K562 (cell line): ENCODE measurements at regions not wholly inside any gene's neighbourhood (a gene's known extent, or its start where the extent isn't known, plus 50 kb on each side); places are given as distances from the start of the nearest gene placed in this dataset.
A peak's percentile ranks its signal among the peaks of the same experiment; 100 is the strongest.

Experiments
- ATAC-seq: fragments of 200-7000 bp; cut with Tn5 transposase; 3 replicates; pipeline ENCODE4 v1.9.1; 2020; ENCODE audit warnings: moderate library complexity
- BruUV-seq: library from RNA; stranded (reverse); fragments of 400-500 nt; replicated peaks from 2 replicates; lab custom pipeline; 2021; lab: Mats Ljungman, UMichigan
- CTCF ChIA-PET: fragments of 300-600 bp; formaldehyde crosslinking; extraction: SDS; loops from one replicate; lab custom pipeline; 2021; ENCODE audit warnings: low intra/inter-chr PET ratio; lab: Yijun Ruan, JAX
- POLR2A ChIA-PET: fragments of 300-600, 350-650 bp; sonication (Branson Sonifier 250); formaldehyde crosslinking; extraction: SDS; loops from one replicate; lab custom pipeline; 2021; ENCODE audit warnings: antibody characterized with exemption, inconsistent platforms; lab: Yijun Ruan, JAX
- DNase-seq, 4 experiments: peaks; one replicate each; pipeline versions ENCODE4 v3.0.0 to v3.0.0-alpha.2; 2011 to 2018; ENCODE audit warnings: low spot score in 3 of 4, mixed read lengths in 3 of 4; ENCODE audit errors: extremely low read depth in 1 of 4
- FAIRE-seq: peaks from 2 replicates; lab custom pipeline; 2011; peaks lifted over from hg19 to GRCh38; lab: Jason Lieb, UNC
- H2AFZ ChIP-seq: 2 replicates; pipeline ENCODE4 v1.6.0; 2011; ENCODE audit warnings: low read depth, low read length, control low read depth, inconsistent platforms
- H3K27ac ChIP-seq: fragments of 200-600 bp; 3 replicates; pipeline ENCODE4 v1.8.0; 2011; ENCODE audit warnings: low read depth, mild to moderate bottlenecking, control low read depth, inconsistent platforms, low read length, moderate library complexity, mixed read lengths; ENCODE audit errors: extremely low read depth
- H3K27me3 ChIP-seq, 2 experiments: fragments of 300-600 bp in 1 of 2; 2 replicates in 1 of 2; 3 replicates in 1 of 2; pipeline versions ENCODE4 v1.6.0 to v1.8.0; 2011; ENCODE audit warnings: inconsistent platforms in 2 of 2, low read length in 2 of 2, mild to moderate bottlenecking in 1 of 2, mixed read lengths in 1 of 2, moderate library complexity in 1 of 2; ENCODE audit not compliant: control insufficient read depth in 2 of 2, insufficient read depth in 2 of 2
- H3K36me3 ChIP-seq: fragments of 300-600 bp; 3 replicates; pipeline ENCODE4 v1.8.0; 2011; ENCODE audit warnings: mild to moderate bottlenecking, low read length, inconsistent platforms; ENCODE audit not compliant: control insufficient read depth, insufficient read depth
- H3K4me1 ChIP-seq, 2 experiments: fragments of 200-600 bp in 1 of 2; replicated peaks in 1 of 2; 2 replicates in 1 of 2; 3 replicates in 1 of 2; pipeline versions ENCODE4 v1.5.1 to v1.8.0; 2011; ENCODE audit warnings: inconsistent platforms in 2 of 2, low read length in 2 of 2, mild to moderate bottlenecking in 1 of 2, mixed read lengths in 1 of 2, moderate library complexity in 1 of 2; ENCODE audit not compliant: control insufficient read depth in 2 of 2, insufficient read depth in 2 of 2
- H3K4me2 ChIP-seq: 2 replicates; pipeline ENCODE4 v1.6.1; 2011; ENCODE audit warnings: low read length, control low read depth, inconsistent platforms, mixed read lengths; ENCODE audit not compliant: insufficient read depth
- H3K4me3 ChIP-seq: fragments of 200-600 bp; sonication (generic), shearing (Covaris generic); 2 replicates; pipeline ENCODE4 v1.5.1; 2016; ENCODE audit warnings: control low read depth, inconsistent platforms
- H3K79me2 ChIP-seq: fragments of 200-600 bp; 3 replicates; pipeline ENCODE4 v1.8.0; 2011; ENCODE audit warnings: low read length, inconsistent platforms; ENCODE audit not compliant: control insufficient read depth, insufficient read depth
- H3K9ac ChIP-seq, 2 experiments: 2 replicates each; pipeline versions ENCODE4 v1.6.0 to v1.6.1; 2011; ENCODE audit warnings: low read depth in 2 of 2, low read length in 2 of 2, control low read depth in 1 of 2, inconsistent platforms in 1 of 2, mild to moderate bottlenecking in 1 of 2, mixed read lengths in 1 of 2; ENCODE audit not compliant: insufficient read depth in 1 of 2
- H3K9me1 ChIP-seq: one replicate; pipeline ENCODE4 v1.6.0; 2011; ENCODE audit warnings: inconsistent platforms, mild to moderate bottlenecking, low read length, moderate library complexity; ENCODE audit not compliant: control insufficient read depth, insufficient read depth
- H3K9me3 ChIP-seq: replicated peaks from 2 replicates; pipeline ENCODE4 v1.5.1; 2011; ENCODE audit warnings: low read depth, low read length, inconsistent platforms; ENCODE audit not compliant: control insufficient read depth, insufficient read depth
- H4K20me1 ChIP-seq: replicated peaks from 2 replicates; pipeline ENCODE4 v1.6.1; 2011; ENCODE audit warnings: low read length, inconsistent platforms, mixed read lengths; ENCODE audit not compliant: control insufficient read depth, insufficient read depth
- ARID1B ChIP-seq: fragments of 450-650 bp; IDR thresholded peaks from 2 replicates; pipeline ENCODE4 v1.6.1; 2016; ENCODE audit warnings: antibody characterized with exemption, mild to moderate bottlenecking, inconsistent platforms
- CEBPB ChIP-seq: fragments of 450-650 bp; IDR thresholded peaks from 2 replicates; pipeline ENCODE4 v1.6.1; 2016; ENCODE audit warnings: missing genetic modification characterization, missing compliant biosample characterization
- CEBPG ChIP-seq, 3 experiments: fragments of 200-800 bp in 1 of 3; sonication (Bioruptor generic) in 1 of 3; sonication (generic) in 1 of 3; formaldehyde crosslinking in 1 of 3; IDR thresholded peaks in 2 of 3; conservative IDR thresholded peaks in 1 of 3; 2 replicates each; pipeline versions ENCODE4 v1.6.1 to v1.8.0; 2016 to 2022; ENCODE audit warnings: missing compliant biosample characterization in 2 of 3, missing genetic modification characterization in 2 of 3, mild to moderate bottlenecking in 1 of 3, missing genetic modification reagents in 1 of 3
- KAT8 ChIP-seq: fragments of 450-650 bp; IDR thresholded peaks from 2 replicates; pipeline ENCODE4 v1.6.1; 2016; ENCODE audit warnings: low read depth, mild to moderate bottlenecking
- NR1H2 ChIP-seq: sonication (generic); formaldehyde crosslinking; IDR thresholded peaks from 2 replicates; pipeline ENCODE4 v1.4.0; 2020; ENCODE audit warnings: mild to moderate bottlenecking, missing genetic modification reagents
- POLR2AphosphoS2 ChIP-seq: IDR thresholded peaks from 2 replicates; pipeline ENCODE4 v1.6.1; 2012; ENCODE audit warnings: low read length, improper control_type of control experiment
- RAD21 ChIP-seq, 2 experiments: fragments of 250-450 bp in 1 of 2; fragments of 450-650 bp in 1 of 2; sonication (Bioruptor Pico) in 1 of 2; formaldehyde crosslinking in 1 of 2; IDR thresholded peaks in 1 of 2; conservative IDR thresholded peaks in 1 of 2; 2 replicates each; pipeline versions ENCODE4 v1.4.0 to v1.8.0; 2020 to 2022; ENCODE audit warnings: mild to moderate bottlenecking in 2 of 2, moderate library complexity in 1 of 2
- SIN3B ChIP-seq: fragments of 450-650 bp; IDR thresholded peaks from 2 replicates; pipeline ENCODE4 v1.6.1; 2017; ENCODE audit warnings: low read depth, mild to moderate bottlenecking, moderate library complexity
- ZNF197 ChIP-seq: fragments of 200-800 bp; sonication (Bioruptor generic); IDR thresholded peaks from 2 replicates; pipeline ENCODE4 v1.6.1; 2016; ENCODE audit warnings: low read depth, missing genetic modification characterization, missing compliant biosample characterization
- WGBS: fragments of 100-300 bp; shearing (Covaris generic); methylation state at CpG from one replicate; pipeline ENCODE4 v1.1.6; 2016; ENCODE audit warnings: low coverage, mixed read lengths; ENCODE audit not compliant: insufficient coverage; ENCODE audit errors: missing lambda C conversion rate; 5-methylcytosine and 5-hydroxymethylcytosine counted together
- in situ Hi-C: fragments of 300-500 bp; cut with MboI; formaldehyde crosslinking; loops from 4 replicates; pipeline ENCODE4 v1.15.0; 2018; ENCODE audit warnings: inconsistent platforms, mixed read lengths
- intact Hi-C: fragments of 100-400 bp; cut with micrococcal nuclease; formaldehyde crosslinking; loops from 2 replicates; pipeline ENCODE4 v1.14.2; 2022
- TF ChIP-seq, protein P1 (sequence below): sonication (generic); formaldehyde crosslinking; IDR thresholded peaks from 2 replicates; pipeline ENCODE4 v1.8.1; 2023; ENCODE audit warnings: mild to moderate bottlenecking, missing genetic modification reagents

DNA sequence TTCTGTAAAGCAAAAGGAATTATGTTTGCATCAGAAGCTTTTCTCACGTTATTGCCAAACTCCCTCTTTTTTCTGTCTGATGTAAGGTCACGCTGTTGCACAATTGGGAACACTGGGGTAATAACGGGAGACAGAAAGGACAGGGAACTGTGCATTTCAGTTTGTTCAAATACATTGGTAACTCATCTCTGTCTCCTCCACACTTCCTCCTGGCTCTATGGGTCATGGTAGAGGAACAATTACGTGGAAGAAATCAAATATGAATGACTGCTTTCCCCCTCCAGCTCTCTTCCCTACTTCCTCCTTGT lies 132.2 kb upstream of the TNFAIP3 start:
- no peak overlapping the region for H3K4me2 ChIP-seq
- intact Hi-C loops, result no loop called here
- in situ Hi-C loops, result no loop called here

DNA sequence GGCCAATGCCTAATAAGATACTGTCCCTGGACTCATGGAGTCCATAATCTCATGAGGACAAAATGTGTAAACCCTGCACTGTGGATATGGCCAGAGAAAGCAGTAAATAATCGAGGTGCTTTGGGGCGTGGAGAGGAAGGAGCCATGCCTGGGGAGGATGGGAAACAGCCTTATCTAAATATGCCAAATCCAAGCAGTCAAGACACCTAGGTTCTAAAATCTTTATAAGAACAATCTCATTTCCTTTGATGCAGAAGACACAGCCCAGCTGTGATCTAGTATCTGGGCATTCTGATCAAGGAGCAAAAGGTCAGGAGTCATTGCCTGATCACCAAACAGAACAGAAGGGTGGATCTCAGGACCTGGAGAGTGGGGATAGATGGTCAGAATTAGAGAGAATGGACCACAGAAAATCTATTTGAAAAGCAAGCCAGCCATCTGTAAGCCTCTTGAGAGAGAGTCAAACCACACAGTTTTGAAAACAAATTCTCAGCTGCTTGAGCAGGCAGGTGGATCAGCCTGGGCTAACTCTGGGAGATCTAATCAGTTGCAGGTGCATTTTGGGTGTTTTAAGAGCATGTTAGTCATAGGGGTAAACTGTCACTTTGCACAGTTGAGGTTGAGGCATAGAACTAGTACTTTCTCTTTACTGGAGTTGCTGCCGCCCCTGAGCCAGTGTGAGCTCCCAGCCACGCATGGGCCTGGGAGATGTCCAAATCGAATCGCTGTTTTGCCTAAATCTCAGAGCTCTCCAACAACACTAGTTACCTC lies 130.8 kb upstream of the TNFAIP3 start:
- H3K9me1 ChIP-seq, result no peaks in the 10 kb centered on the region
- ChIA-PET CTCF (no interaction called here), POLR2A (interaction anchor here (1.0 kb wide), 1 partner anchor 30 kb away, joined by 3 read pairs; no protein-coding TSS in a partner anchor)
- H3K36me3 ChIP-seq, result no peaks in the 10 kb centered on the region
- no peak overlapping the region for H3K4me2 ChIP-seq
- H3K79me2 ChIP-seq, result no peaks in the 10 kb centered on the region
- H3K27me3 ChIP-seq, result peaks cover 13 to 20% of the 10 kb centered on the region in 2 experiments; a peak in 4 of 5 replicates
- FAIRE-seq (no peak), ATAC-seq (no peak; the same call in 2 of the 3 replicates), DNase-seq (no peak)
- no peak overlapping the region for H3K27ac ChIP-seq
- intact Hi-C loops (no loop called here), in situ Hi-C loops (no loop called here)
- no peaks in the 10 kb centered on the region; a peak in 1 of 5 replicates for H3K4me1 ChIP-seq
- WGBS, result 17% methylated on average over 6 of the region's 6 CpGs
- no peak overlapping the region for H3K4me3 ChIP-seq
- no peak overlapping the region for H3K9ac ChIP-seq
- no peak overlapping the region for H2AFZ ChIP-seq
- no TSS peak for BruUV-seq
- H3K9me3 ChIP-seq, result no peaks in the 10 kb centered on the region
- H4K20me1 ChIP-seq, result no peaks in the 10 kb centered on the region
- TF ChIP-seq, protein P1, sequence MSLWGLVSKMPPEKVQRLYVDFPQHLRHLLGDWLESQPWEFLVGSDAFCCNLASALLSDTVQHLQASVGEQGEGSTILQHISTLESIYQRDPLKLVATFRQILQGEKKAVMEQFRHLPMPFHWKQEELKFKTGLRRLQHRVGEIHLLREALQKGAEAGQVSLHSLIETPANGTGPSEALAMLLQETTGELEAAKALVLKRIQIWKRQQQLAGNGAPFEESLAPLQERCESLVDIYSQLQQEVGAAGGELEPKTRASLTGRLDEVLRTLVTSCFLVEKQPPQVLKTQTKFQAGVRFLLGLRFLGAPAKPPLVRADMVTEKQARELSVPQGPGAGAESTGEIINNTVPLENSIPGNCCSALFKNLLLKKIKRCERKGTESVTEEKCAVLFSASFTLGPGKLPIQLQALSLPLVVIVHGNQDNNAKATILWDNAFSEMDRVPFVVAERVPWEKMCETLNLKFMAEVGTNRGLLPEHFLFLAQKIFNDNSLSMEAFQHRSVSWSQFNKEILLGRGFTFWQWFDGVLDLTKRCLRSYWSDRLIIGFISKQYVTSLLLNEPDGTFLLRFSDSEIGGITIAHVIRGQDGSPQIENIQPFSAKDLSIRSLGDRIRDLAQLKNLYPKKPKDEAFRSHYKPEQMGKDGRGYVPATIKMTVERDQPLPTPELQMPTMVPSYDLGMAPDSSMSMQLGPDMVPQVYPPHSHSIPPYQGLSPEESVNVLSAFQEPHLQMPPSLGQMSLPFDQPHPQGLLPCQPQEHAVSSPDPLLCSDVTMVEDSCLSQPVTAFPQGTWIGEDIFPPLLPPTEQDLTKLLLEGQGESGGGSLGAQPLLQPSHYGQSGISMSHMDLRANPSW, result no peak
- TF ChIP-seq ARID1B, result no peak
- TF ChIP-seq ZNF197 (CRISPR knock-in tag), result no peak
- TF ChIP-seq SIN3B, result no peak
- TF ChIP-seq NR1H2 (CRISPR knock-in tag), result 0 out of 2 replicates have a peak, but pooled peaks have one; percentile 45
- no peak for TF ChIP-seq POLR2AphosphoS2
- TF ChIP-seq RAD21 (CRISPR knock-in tag; conservative IDR thresholded peaks at IDR 0.05 in 1 of 2, IDR thresholded peaks at IDR 0.05 in 1 of 2), result no peak

More for the DNA sequence above, 132.2 kb upstream of the TNFAIP3 start:
- Histone ChIP-seq H4K20me1 (no peaks in the 10 kb centered on the region), H2AFZ (no peak overlapping the region), H3K27me3 (peaks cover 11 to 15% of the 10 kb centered on the region in 2 experiments; a peak in 4 of 5 replicates), H3K36me3 (no peaks in the 10 kb centered on the region), H3K79me2 (no peaks in the 10 kb centered on the region), H3K9me3 (no peaks in the 10 kb centered on the region), H3K9ac (no peak overlapping the region), H3K9me1 (no peaks in the 10 kb centered on the region), H3K4me3 (no peak overlapping the region), H3K4me1 (no peaks in the 10 kb centered on the region; a peak in 1 of 5 replicates), H3K27ac (no peak overlapping the region)
- no TSS peak for BruUV-seq
- ChIA-PET POLR2A (interaction anchor here (0.6 to 1.3 kb wide), 3 partner anchors 15 to 1234 kb away, joined by 3 read pairs; no protein-coding TSS in a partner anchor), CTCF (no interaction called here)
- DNase-seq (no peak), ATAC-seq (no peak), FAIRE-seq (no peak)
- TF ChIP-seq CEBPB (tag), result peak; percentile 83
- TF ChIP-seq CEBPG (CRISPR knock-in tag; IDR thresholded peaks at IDR 0.05), result no peak
- TF ChIP-seq CEBPG (tag; conservative IDR thresholded peaks at IDR 0.05 in 1 of 2, IDR thresholded peaks at IDR 0.05 in 1 of 2), result peak; percentile 49 to 71; a peak in 3 of 4 replicates
- TF ChIP-seq KAT8, result no peak
- 22% methylated on average over 4 of the region's 4 CpGs for WGBS
